PC-9 (cell line): ENCODE measurements at regions not wholly inside any gene's neighbourhood (a gene's known extent, or its start where the extent isn't known, plus 50 kb on each side); places are given as distances from the start of the nearest gene placed in this dataset.

Source experiments
- CTCF ChIP-seq: fragments of 200-600 bp; sonication (generic); conservative IDR thresholded peaks from 2 replicates; pipeline ENCODE4 v1.6.1; 2017; ENCODE audit warnings: mixed run types, antibody characterized with exemption, mild to moderate bottlenecking, moderate library complexity
- EZH2 ChIP-seq: fragments of 200-600 bp; sonication (generic); IDR thresholded peaks from 2 replicates; pipeline ENCODE4 v1.8.0; 2017; ENCODE audit warnings: antibody characterized with exemption, low read depth

- TF ChIP-seq CTCF = no peak
- TF ChIP-seq EZH2 = no peak
These were observed 347.1 kb downstream of the PYDC2 start for GRCh38 chr3:191808073-191808472.
